ENCODE measurements at regions not wholly inside any gene's neighbourhood (a gene's known extent, or its start where the extent isn't known, plus 50 kb on each side); places are given as distances from the start of the nearest gene placed in this dataset.
A peak's percentile ranks its signal among the peaks of the same experiment; 100 is the strongest.

DNA sequence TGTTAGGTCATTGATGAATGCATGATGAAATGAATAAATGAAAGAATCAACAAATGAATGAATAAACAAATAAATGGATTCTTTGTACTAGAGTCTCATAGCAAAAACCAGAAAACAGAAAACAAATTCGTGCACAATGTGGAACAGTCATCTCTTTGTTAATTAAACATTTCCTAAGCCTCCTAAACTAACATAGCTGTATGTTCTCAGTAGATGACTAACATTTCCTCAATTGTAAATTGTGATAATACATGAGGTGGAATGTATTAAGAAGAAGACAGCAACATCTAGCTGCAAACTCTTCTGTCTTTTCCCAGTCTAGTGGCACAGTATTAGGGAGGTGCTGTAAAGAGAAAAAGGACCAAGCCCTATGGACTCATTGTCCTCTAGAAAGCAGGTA is 1021.0 kb downstream of the MCTP2 start (continued):
- TF ChIP-seq ZNF462 (CRISPR knock-in tag; IDR thresholded peaks at IDR 0.05), result no peak
- TF ChIP-seq EZH2 (IDR thresholded peaks at IDR 0.05; ENCODE audit: low read depth, unreplicated experiment), result no peak

- H3K36me3 ChIP-seq (ENCODE audit: insufficient read depth), result no peaks in the 10 kb centered on the region
- H3K36me3 Mint-ChIP-seq (ENCODE audit: low read depth), result no peaks in the 10 kb centered on the region
- no peak for ATAC-seq
- no peaks in the 10 kb centered on the region for H4K20me1 ChIP-seq (replicated peaks; ENCODE audit: insufficient read depth)
- DNase-seq (ENCODE audit: low spot score), result no peak
- no peaks in the 10 kb centered on the region for H3K9me3 Mint-ChIP-seq
- no peak overlapping the region for H3K27ac ChIP-seq (ENCODE audit: low read depth)
- H3K27me3 Mint-ChIP-seq (ENCODE audit: insufficient read depth, low read depth, poor library complexity), result no peaks in the 10 kb centered on the region
- no peak overlapping the region for H2AFZ ChIP-seq
- H3K79me2 ChIP-seq (replicated peaks; ENCODE audit: insufficient read depth), result no peaks in the 10 kb centered on the region
- no peaks in the 10 kb centered on the region for H3K27me3 ChIP-seq (ENCODE audit: insufficient read depth)
- H3K27ac Mint-ChIP-seq, result no peak overlapping the region
- TF ChIP-seq ZNF331 (CRISPR knock-in tag; IDR thresholded peaks at IDR 0.05; ENCODE audit: low read depth), result no peak
- no peak overlapping the region for H3K4me2 ChIP-seq
- no peaks in the 10 kb centered on the region for H3K4me1 ChIP-seq (ENCODE audit: insufficient read depth)
- H3K4me3 Mint-ChIP-seq, result no peak overlapping the region
- H3F3A ChIP-seq (replicated peaks; ENCODE audit: low read depth), result no peaks in the 10 kb centered on the region
- H3K4me3 ChIP-seq, result no peak overlapping the region
- peaks cover 4% of the 10 kb centered on the region; the same call in 1 of the 2 replicates for H3K9me2 ChIP-seq (ENCODE audit: insufficient read depth)
- peaks cover 2% of the 10 kb centered on the region; the same call in 1 of the 3 replicates for H3K4me1 Mint-ChIP-seq
Measured at GRCh38 chr15:95254263-95254662, 1022.9 kb downstream of the MCTP2 start.

DNA sequence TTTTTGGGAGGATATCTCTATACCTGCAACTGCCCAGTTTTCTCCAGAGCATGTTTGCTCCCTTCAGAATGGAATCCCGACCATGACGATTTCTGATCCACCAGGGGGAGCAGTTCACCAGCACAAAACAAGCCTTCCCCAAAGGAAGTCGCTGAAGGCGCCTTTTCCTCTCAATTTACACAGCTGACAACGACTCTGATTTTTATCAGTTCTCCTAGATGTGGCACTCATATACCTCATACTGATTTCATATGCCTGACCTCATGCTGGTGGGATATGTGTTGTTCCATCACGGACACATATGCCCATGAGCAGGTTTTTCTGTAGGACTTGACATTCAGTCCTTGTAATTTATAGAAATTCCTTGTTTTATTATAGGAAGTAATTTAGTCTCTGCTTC is 1028.2 kb downstream of the MCTP2 start:
- no peaks in the 10 kb centered on the region for H4K20me1 ChIP-seq (replicated peaks; ENCODE audit: insufficient read depth)
- peaks cover 10% of the 10 kb centered on the region for H3K4me1 ChIP-seq (ENCODE audit: insufficient read depth)
- H3K4me1 Mint-ChIP-seq, result peaks cover 8% of the 10 kb centered on the region
- no peaks in the 10 kb centered on the region for H3K27me3 Mint-ChIP-seq (ENCODE audit: insufficient read depth, low read depth, poor library complexity)
- H2AFZ ChIP-seq, result no peak overlapping the region
- H3K4me3 Mint-ChIP-seq, result no peak overlapping the region
- DNase-seq (ENCODE audit: low spot score), result peak; percentile 87
- H3K36me3 Mint-ChIP-seq (ENCODE audit: low read depth), result no peaks in the 10 kb centered on the region
- no peak overlapping the region for H3K27ac ChIP-seq (ENCODE audit: low read depth)
- no peaks in the 10 kb centered on the region for H3K36me3 ChIP-seq (ENCODE audit: insufficient read depth)
- no peak overlapping the region for H3K27ac Mint-ChIP-seq
- ATAC-seq, result peak; percentile 86
- H3K4me2 ChIP-seq, result no peak overlapping the region
- H3F3A ChIP-seq (replicated peaks; ENCODE audit: low read depth), result no peaks in the 10 kb centered on the region
- no peaks in the 10 kb centered on the region for H3K9me2 ChIP-seq (ENCODE audit: insufficient read depth)
- no peak overlapping the region for H3K4me3 ChIP-seq
- H3K79me2 ChIP-seq (replicated peaks; ENCODE audit: insufficient read depth), result no peaks in the 10 kb centered on the region
- H3K9me3 Mint-ChIP-seq, result no peaks in the 10 kb centered on the region
- no peaks in the 10 kb centered on the region for H3K27me3 ChIP-seq (ENCODE audit: insufficient read depth)
- TF ChIP-seq REST (IDR thresholded peaks at IDR 0.05; ENCODE audit: unreplicated experiment), result no peak
- TF ChIP-seq CTCF (conservative IDR thresholded peaks at IDR 0.05; ENCODE audit: low read depth in 2 of 2), result peak; percentile 81 to 89
- no peak for TF ChIP-seq JUNB (IDR thresholded peaks at IDR 0.05; ENCODE audit: unreplicated experiment)
- TF ChIP-seq CREB1 (CRISPR knock-in tag; IDR thresholded peaks at IDR 0.05; ENCODE audit: low read depth), result no peak
- no peak for TF ChIP-seq POLR2AphosphoS5 (IDR thresholded peaks at IDR 0.05; ENCODE audit: low read depth)
